DMS153 treated with DMSO at 0.1 percent for 48 hours (cell line): ENCODE measurements at regions not wholly inside any gene's neighbourhood (a gene's known extent, or its start where the extent isn't known, plus 50 kb on each side); places are given as distances from the start of the nearest gene placed in this dataset.
A peak's percentile ranks its signal among the peaks of the same experiment; 100 is the strongest.

Experiments
- DNase-seq: peaks from one replicate; lab custom pipeline; 2025; ENCODE audit not compliant: unreplicated experiment; lab: John Stamatoyannopoulos, UW

DNA sequence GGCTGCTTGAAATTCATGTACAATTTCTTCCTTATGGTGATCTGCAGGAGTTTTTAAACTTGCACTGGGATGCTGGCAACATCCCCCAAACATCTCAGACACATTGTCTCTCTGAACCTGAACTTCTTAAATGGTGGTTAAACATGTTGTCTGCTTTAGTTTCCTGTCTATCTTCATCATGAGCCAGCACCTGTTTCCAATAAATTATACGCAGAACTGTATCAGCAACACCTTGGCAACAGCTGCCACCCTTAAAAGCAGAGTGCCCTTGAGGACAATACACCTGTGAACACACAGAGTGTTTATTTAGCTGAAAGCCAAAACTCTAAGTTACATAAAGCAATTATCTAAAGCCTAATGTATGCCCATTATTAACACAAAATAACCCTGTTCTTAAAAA, 242.9 kb downstream of the WNT5A start:
- DNase-seq = peak; percentile 64

- no peak for DNase-seq
These were observed 243.4 kb downstream of the WNT5A start for GRCh38 chr3:55243678-55244077.

GRCh38 chr3:55242921-55243320, 244.2 kb downstream of the WNT5A start:
- no peak for DNase-seq

DNA sequence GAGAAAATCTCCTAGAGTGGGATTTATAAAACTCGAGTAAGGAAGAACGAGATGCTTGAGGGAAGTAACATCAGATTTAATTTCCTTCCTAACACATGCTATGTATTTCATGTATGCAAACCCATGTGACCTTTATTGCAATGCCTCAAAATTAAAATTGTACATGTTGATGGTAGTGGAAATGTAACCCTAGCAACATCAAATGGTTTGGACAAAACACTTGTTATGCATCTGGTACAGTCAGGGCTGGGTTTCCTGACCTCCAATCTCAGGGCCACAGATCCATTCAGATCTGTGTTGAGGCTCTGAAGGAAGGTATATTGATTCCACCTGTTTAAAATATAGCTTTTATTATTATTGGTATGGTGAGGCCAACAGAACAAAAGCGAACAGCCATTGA, 246.0 kb downstream of the WNT5A start:
- no peak for DNase-seq

DNA sequence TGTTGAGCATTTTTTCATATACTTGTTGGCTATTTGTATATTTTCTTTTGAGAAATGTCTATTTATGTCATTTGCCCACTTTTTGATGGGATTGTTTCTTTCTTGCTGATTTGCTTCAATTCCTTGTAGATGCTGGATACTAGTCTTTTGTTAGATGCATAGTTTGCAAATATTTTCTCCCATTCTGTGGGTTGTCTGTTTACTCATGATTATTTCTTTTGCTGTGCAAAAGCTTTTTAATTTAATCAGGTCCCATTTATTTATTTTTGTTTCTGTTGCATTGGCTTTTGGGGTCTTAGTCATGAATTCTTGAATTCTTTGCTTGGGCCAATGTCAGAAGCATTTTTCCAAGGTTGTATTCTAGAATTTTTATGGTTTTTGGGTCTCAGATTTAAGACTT, 251.7 kb downstream of the WNT5A start:
- DNase-seq = no peak

GRCh38 chr3:55226696-55227095, 260.4 kb downstream of the WNT5A start:
- no peak for DNase-seq

- no peak for DNase-seq
These were observed 268.5 kb downstream of the WNT5A start for GRCh38 chr3:55218577-55218976.

- no peak for DNase-seq
These were observed 279.4 kb downstream of the WNT5A start for GRCh38 chr3:55207744-55208143.

DNA sequence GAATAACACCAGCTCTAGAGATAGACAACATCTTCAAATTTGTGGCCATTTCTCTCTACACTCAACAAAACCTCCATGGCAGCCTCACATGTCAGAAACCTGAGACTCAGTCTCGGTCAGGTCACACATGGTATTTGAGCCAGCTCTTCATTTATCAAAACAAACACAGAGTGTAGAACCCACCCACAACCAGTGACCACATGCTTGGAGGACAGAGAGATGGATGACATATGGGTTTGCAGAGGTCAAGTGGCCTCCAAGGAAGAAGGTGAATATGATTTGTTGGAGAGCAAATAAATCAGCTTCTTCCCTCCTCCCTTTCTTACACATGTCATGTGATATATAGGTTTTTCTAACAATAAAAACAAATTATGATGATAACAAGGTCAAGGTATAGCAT, 278.1 kb upstream of the LRTM1 start:
- DNase-seq = no peak

- DNase-seq = no peak
These were observed 276.6 kb upstream of the LRTM1 start for GRCh38 chr3:55204417-55204816.

DNA sequence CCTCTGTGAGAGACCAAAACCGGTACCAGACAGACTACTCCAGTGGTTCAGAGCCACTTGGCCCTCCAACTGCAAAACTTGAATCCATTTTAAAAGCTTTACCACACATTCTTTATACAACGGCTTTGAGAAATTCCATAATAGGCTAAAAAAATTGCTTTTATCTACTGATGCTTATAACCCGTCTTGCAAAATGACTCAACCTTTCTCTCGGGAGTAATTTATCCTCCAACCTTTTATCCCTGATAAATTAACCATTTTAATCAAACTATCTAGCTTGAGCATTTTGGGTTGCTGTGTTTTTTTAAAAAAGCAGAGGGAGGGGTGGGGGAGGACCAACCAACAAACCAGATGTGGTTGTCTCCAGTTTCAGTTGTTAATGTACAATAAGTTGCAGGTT, 275.7 kb upstream of the LRTM1 start:
- no peak for DNase-seq

DNA sequence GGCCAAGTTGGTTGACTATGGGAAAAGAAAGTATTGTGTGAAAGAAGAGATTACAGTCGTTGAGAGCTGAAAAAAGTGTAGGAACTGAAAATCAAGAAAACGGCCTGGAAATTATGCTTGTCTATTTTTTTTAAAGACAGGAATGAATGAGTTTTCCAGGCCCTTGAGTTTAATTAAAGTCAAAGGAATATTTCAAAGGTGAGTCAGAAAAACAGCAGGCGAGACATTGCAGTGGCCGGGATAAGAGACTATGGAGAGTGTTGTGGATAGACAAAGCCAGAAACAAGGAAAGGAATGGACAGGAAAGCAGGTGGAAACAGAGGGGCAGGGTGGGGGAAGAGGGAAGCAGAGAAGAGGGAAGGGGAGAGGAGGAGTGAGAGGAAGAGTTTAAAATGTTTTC, 275.1 kb upstream of the LRTM1 start:
- no peak for DNase-seq

- DNase-seq = no peak
These were observed 274.5 kb upstream of the LRTM1 start for GRCh38 chr3:55202326-55202725.

DNA sequence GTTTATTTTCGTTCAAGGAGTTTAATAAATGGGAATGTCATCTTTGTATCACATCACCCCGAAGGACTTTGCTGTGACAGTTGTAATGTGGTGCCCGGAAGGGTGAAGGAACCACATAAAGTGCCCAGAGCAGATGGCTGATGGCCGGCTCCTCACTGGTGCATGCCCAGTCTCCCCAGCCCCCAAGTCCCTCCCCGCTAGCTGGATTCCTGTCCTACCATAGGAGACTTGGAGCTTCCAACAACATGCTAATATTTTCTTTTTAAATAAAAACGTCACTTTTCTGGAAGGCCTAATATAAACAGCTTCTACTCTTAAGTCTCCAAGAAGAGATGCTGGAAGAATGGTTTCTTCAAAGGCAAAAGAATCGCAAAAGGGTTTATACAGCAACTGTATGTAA, 273.9 kb upstream of the LRTM1 start:
- no peak for DNase-seq

DNA sequence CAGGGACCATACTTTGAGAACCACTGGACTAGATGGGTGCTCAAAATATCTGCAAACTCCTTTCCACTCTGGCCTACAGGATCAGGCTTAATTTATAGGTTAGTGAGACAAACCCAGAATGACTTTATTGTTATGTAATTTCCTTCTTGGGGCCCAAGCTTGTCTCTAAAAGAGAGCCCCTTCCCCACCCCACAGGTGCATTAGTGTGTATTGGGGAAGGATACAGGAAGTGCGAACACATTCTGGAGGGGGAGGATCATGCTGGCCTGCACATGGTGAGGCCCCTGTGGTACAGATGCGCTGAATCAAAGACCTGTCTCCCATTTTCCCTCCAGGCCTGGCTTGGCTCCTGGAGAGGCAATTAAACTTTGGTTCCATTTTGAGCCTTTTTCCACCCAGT, 273.0 kb upstream of the LRTM1 start:
- DNase-seq = no peak

DNA sequence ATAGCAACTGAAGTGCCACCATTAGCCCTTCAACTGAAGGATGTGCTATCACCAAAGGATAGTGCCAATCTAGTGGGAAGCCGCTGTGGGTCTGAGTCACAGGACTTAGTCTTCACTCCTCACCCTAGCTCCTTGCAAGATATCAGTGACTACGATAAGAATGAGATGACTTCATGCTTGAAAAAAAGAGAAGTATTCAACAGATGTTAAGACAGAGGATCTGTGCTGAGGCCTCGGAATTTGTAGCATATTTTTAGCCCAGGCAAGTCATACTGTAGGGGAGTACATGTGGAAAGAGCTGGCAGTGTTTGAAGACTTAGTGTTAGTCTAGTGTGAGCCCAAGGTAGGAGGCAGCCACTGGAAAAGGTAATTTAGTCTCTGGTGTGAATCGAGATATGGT, 270.7 kb upstream of the LRTM1 start:
- no peak for DNase-seq

DNA sequence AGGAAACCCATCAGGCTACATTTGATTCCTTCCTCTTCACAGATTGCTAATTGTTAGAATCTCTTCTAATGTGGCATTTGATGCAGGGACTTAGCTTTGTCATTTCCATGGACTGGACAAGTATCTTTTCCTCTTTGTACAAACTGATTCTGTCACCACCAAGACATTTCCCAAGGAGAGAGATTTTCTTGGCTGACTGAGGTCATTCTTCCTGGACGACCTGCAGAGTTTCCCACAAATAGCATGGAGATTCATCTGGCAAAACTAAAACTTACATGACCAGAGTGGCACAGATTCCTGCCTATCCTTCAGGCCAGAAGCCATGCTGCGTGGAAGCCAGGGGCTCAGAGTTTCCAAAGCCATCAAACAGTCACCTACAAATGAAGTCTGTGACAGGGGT, 269.2 kb upstream of the LRTM1 start:
- no peak for DNase-seq

DNA sequence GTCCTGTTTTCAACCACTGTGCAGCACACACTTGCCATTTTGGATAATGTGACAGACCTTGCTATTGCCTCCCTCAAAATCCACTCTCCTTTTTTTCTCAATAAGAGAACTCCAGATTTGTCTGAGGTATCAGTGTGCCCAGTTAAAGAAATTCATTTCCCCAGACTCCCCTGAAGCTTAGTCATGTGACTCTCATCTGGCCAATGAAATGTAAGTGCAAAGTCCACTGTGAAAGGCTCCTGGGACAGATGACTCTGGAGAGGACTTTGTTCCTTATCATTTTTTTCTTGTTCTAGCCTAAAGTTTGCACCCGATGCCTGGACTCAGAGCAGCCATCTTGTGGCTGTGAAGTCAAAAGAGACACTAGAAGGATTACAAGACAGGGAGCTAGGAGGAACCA, 268.6 kb upstream of the LRTM1 start:
- no peak for DNase-seq

DNA sequence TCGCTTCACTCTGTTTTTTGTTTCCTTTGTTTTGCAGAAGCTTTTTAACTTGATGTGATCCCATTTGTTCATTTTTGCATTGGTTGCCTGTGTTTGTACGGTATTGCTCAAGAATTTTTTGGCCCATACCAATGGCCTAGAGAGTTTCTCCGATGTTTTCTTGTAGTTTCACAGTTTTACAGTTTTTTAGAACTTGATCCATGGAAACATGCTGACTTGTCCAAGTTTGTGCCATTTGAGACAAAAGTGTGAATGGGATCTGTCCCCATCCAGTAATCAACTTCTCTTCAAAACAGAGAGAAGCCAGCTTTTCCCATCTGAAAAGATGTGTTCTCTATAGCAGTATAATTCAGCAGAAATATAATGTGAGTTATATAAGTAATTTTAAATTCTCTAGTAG, 266.5 kb upstream of the LRTM1 start:
- DNase-seq = no peak

DNA sequence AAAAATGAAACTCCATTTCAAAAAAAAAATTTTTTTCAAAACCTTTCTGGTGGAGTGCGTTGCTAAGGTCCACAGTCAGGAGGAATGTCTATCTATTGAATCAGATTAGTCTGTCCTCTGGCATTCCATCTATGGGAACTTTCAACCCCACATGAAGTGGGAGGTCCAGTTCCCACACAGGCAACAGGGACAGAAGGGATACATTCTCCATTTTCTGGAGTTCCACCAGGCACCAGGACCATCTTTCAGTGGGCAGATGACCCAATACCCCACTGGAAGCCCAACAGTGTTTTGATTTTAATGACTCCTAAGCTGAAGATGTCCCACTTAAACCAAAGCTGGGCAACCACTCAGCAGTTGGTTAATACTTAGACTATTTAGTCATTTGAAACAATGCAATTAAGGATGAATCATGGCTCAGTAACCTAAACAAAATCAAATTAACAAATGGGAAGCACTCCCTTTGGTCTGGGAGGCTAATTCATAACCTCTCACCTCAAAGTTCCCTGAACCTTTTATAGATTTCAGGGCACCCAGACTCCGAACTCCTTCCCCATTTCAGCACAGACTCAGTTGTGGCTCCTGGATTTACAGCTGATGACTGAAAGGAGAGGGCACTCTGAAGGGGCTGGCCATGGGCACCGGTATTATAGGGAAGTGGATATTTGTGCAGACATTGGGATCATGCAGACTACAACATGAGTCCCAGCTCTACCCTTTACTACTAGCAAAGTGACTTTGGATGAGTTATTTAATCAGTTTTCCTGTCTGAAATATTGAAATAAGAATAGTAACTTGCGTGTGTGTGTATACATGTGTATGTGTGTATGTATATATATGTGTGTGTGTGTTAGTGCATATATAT, 264.3 kb upstream of the LRTM1 start:
- DNase-seq = no peak

DNA sequence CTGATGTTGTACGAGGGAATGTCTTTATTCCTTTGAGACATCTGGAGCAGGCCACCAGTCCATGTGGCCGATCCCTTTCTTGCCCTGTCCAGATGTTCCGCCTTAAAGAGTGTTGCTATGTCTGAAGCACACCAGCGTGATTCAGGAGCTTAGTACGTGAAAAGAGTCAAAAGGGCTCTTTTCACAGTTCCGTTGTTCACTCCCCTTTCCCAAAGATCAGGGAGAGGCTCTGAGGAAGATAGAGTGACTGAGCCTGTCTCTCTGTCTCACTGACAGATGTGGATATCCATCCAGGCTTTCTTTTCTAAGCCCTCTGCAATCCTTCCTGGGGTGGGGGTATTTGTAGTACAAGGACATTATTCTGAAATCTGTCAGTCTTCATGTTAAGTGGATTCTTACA, 262.5 kb upstream of the LRTM1 start:
- DNase-seq = no peak

GRCh38 chr3:55189359-55189801, 261.5 kb upstream of the LRTM1 start:
- DNase-seq = no peak

GRCh38 chr3:55185380-55185779, 257.5 kb upstream of the LRTM1 start:
- no peak for DNase-seq
